Left ventricle myocardium inferior (tissue), 1 donor: ENCODE measurements at regions not wholly inside any gene's neighbourhood (a gene's known extent, or its start where the extent isn't known, plus 50 kb on each side); places are given as distances from the start of the nearest gene placed in this dataset.
"Not testable (repeated sequence)": the region's sequence is repeated elsewhere in the genome, so short reads cannot be mapped to it uniquely, and the experiment has no call there.

Source experiments
- DNase-seq: peaks from one replicate; pipeline ENCODE4 v3.0.0-alpha.2; 2020
- H3K27ac ChIP-seq: fragments of 200-600 bp; replicated peaks from 2 replicates; pipeline ENCODE4 v1.8.0; 2021
- H3K27me3 ChIP-seq: fragments of 200-600 bp; 2 replicates; pipeline ENCODE4 v1.8.0; 2021; ENCODE audit warnings: low read depth
- H3K36me3 ChIP-seq: fragments of 200-600 bp; 2 replicates; pipeline ENCODE4 v1.8.0; 2021
- H3K4me1 ChIP-seq: fragments of 200-600 bp; 2 replicates; pipeline ENCODE4 v1.8.0; 2021
- H3K4me3 ChIP-seq: fragments of 200-600 bp; 2 replicates; pipeline ENCODE4 v1.8.0; 2021; ENCODE audit warnings: mild to moderate bottlenecking, moderate library complexity
- H3K9me3 ChIP-seq: fragments of 200-600 bp; replicated peaks from 2 replicates; pipeline ENCODE4 v1.8.0; 2021
- CTCF ChIP-seq: fragments of 200-600 bp; IDR thresholded peaks from 2 replicates; pipeline ENCODE4 v1.8.0; 2021; ENCODE audit warnings: antibody characterized with exemption, mild to moderate bottlenecking, borderline replicate concordance
- intact Hi-C: fragments of 100-400 bp; cut with micrococcal nuclease; formaldehyde crosslinking; loops from one replicate; pipeline ENCODE4 v1.11.0; 2022
- donor health status: DM: no; HTN: yes; CAD: no; lungs with severe emphysema.

GRCh38 chr3:18559331-18559842 lies 134.2 kb upstream of the SATB1 start:
- intact Hi-C loops: no loop called here
- no peaks in the 10 kb centered on the region for H3K4me1 ChIP-seq
- no peak overlapping the region for H3K27ac ChIP-seq
- H3K4me3 ChIP-seq: no peak overlapping the region
- no peaks in the 10 kb centered on the region for H3K36me3 ChIP-seq
- no peaks in the 10 kb centered on the region for H3K9me3 ChIP-seq
- TF ChIP-seq CTCF: peak; percentile 79
- no peaks in the 10 kb centered on the region for H3K27me3 ChIP-seq
- no peak for DNase-seq

- no peaks in the 10 kb centered on the region for H3K27me3 ChIP-seq
- no peaks in the 10 kb centered on the region for H3K9me3 ChIP-seq
- no peak overlapping the region for H3K4me3 ChIP-seq
- no peaks in the 10 kb centered on the region for H3K4me1 ChIP-seq
- no peak for DNase-seq
- TF ChIP-seq CTCF: no peak
- H3K27ac ChIP-seq: no peak overlapping the region
- intact Hi-C loops: no loop called here
- H3K36me3 ChIP-seq: no peaks in the 10 kb centered on the region
Measured at GRCh38 chr3:18558507-18558906, 133.4 kb upstream of the SATB1 start.

GRCh38 chr3:18557216-18557615 lies 132.1 kb upstream of the SATB1 start:
- Histone ChIP-seq H3K27me3 (no peaks in the 10 kb centered on the region), H3K27ac (no peak overlapping the region), H3K4me1 (no peaks in the 10 kb centered on the region), H3K36me3 (no peaks in the 10 kb centered on the region), H3K4me3 (no peak overlapping the region), H3K9me3 (no peaks in the 10 kb centered on the region)
- intact Hi-C loops: no loop called here
- no peak for DNase-seq
- TF ChIP-seq CTCF: no peak

- no peak for TF ChIP-seq CTCF
- Histone ChIP-seq H3K27me3 (no peaks in the 10 kb centered on the region), H3K4me3 (no peak overlapping the region), H3K36me3 (no peaks in the 10 kb centered on the region), H3K27ac (no peak overlapping the region), H3K4me1 (no peaks in the 10 kb centered on the region), H3K9me3 (no peaks in the 10 kb centered on the region)
- intact Hi-C loops: no loop called here
- DNase-seq: no peak
Measured at GRCh38 chr3:18556503-18557135, 131.5 kb upstream of the SATB1 start.

- Histone ChIP-seq H3K9me3 (no peaks in the 10 kb centered on the region), H3K27me3 (no peaks in the 10 kb centered on the region), H3K4me3 (no peak overlapping the region), H3K4me1 (no peaks in the 10 kb centered on the region), H3K27ac (no peak overlapping the region), H3K36me3 (no peaks in the 10 kb centered on the region)
- DNase-seq: no peak
- intact Hi-C loops: no loop called here
- no peak for TF ChIP-seq CTCF
Measured at GRCh38 chr3:18556001-18556408, 130.9 kb upstream of the SATB1 start.

GRCh38 chr3:18552579-18553105 lies 127.5 kb upstream of the SATB1 start:
- intact Hi-C loops, H3K4me3 ChIP-seq, H3K9me3 ChIP-seq, H3K36me3 ChIP-seq, H3K27me3 ChIP-seq, DNase-seq, H3K4me1 ChIP-seq, H3K27ac ChIP-seq: not testable (repeated sequence)
